GM19023 (cell line): ENCODE measurements at regions not wholly inside any gene's neighbourhood (a gene's known extent, or its start where the extent isn't known, plus 50 kb on each side); places are given as distances from the start of the nearest gene placed in this dataset.

Experiments
- ATAC-seq: cut with Tn5 transposase; IDR thresholded peaks from one replicate; pipeline ENCODE4 v1.9.1; 2021; ENCODE audit warnings: mild to moderate bottlenecking, moderate library complexity; ENCODE audit not compliant: unreplicated experiment

- no peak for ATAC-seq
These were observed 183.5 kb upstream of the AFDN start for GRCh38 chr6:167643223-167643622.

- no peak for ATAC-seq
These were observed 183.0 kb upstream of the AFDN start for GRCh38 chr6:167643716-167644115.

GRCh38 chr6:167644412-167645132, 182.1 kb upstream of the AFDN start:
- no peak for ATAC-seq

- ATAC-seq: no peak
These were observed 181.3 kb upstream of the AFDN start for GRCh38 chr6:167645368-167645767.

- no peak for ATAC-seq
These were observed 179.4 kb upstream of the AFDN start for GRCh38 chr6:167647306-167647705.

GRCh38 chr6:167647737-167648470, 178.8 kb upstream of the AFDN start:
- ATAC-seq: no peak

GRCh38 chr6:167648501-167649278, 178.0 kb upstream of the AFDN start:
- no peak for ATAC-seq

- ATAC-seq: no peak
These were observed 177.2 kb upstream of the AFDN start for GRCh38 chr6:167649476-167649875.

GRCh38 chr6:167650730-167651317, 175.9 kb upstream of the AFDN start:
- no peak for ATAC-seq

- no peak for ATAC-seq
These were observed 175.2 kb upstream of the AFDN start for GRCh38 chr6:167651318-167652041.

- no peak for ATAC-seq
These were observed 174.5 kb upstream of the AFDN start for GRCh38 chr6:167652042-167652700.

- ATAC-seq: no peak
These were observed 174.0 kb upstream of the AFDN start for GRCh38 chr6:167652701-167653095.

GRCh38 chr6:167653561-167653960, 173.2 kb upstream of the AFDN start:
- no peak for ATAC-seq

- no peak for ATAC-seq
These were observed 172.3 kb upstream of the AFDN start for GRCh38 chr6:167654389-167654788.

GRCh38 chr6:167655174-167655821, 171.4 kb upstream of the AFDN start:
- no peak for ATAC-seq

GRCh38 chr6:167658106-167658505, 168.6 kb upstream of the AFDN start:
- no peak for ATAC-seq

- ATAC-seq: no peak
These were observed 167.7 kb upstream of the AFDN start for GRCh38 chr6:167659046-167659445.

- ATAC-seq: no peak
These were observed 166.3 kb upstream of the AFDN start for GRCh38 chr6:167660424-167660823.

GRCh38 chr6:167660944-167661551, 165.7 kb upstream of the AFDN start:
- ATAC-seq: no peak
